ENCODE measurements at regions not wholly inside any gene's neighbourhood (a gene's known extent, or its start where the extent isn't known, plus 50 kb on each side); places are given as distances from the start of the nearest gene placed in this dataset.

DNA sequence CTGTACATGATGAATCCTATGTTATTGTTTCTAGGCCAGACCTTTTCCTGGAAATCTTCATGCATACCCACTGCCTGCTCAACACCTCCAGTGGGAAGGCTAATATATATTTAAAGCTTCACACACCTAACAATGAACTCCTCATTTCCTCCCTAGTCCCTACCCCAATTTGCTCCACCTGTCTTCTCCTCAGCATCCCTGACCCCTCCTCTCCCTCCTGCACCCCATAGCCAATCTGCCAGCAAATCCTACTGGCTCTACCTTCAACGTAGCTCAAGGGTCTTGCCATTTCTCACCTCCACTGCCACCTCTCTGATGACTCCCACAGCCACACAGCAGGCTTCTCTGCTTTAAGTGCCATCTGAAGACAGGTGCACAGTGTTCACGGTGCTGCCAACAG, 215.6 kb upstream of the WSB1 start:
- TF ChIP-seq CTCF (IDR thresholded peaks at IDR 0.05; ENCODE audit: insufficient read depth, low read length), result no peak
- TF ChIP-seq POLR2AphosphoS5 (IDR thresholded peaks at IDR 0.05; ENCODE audit: low read depth), result no peak
